ENCODE measurements at regions not wholly inside any gene's neighbourhood (a gene's known extent, or its start where the extent isn't known, plus 50 kb on each side); places are given as distances from the start of the nearest gene placed in this dataset.

DNA sequence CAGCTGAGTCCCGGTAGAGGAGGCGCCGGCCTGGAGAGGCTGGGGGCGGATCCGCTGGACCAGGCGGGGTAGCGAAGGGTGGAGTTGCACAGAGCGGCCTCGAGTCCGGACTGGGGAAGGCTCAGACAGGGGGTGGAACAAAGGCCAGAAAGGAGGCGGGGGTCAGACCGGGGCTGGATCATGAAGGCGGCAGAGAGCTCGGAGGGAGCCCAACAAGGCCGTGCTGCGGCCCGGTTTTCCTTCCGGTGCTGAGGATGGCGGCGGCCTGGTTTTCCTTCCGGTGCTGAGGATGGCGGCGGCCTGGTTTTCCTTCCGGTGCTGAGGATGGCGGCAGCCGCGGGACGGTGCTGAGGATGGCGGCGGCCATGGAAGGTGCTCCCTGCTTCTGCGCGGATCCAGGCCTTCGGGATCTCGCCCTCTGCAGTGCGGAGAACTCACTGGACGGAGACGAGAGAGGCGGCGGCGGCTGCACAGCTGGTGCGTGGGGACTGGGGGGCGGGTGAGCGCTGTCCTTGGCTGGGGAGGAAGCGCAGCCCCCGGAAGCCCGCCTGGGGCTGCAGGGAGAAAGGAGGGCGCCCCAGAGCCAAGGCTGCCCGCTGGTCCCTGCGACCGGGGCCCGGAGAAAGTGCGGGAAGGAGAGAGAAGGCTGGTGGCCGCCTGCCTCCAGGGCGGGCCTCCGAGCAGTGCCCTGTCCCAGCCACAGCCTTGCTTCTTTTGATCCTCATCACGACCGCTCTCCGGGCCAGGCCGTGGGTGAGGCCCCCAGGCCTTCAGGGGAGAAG, 350.4 kb upstream of the B3GAT1 start:
- TF ChIP-seq CTCF (IDR thresholded peaks at IDR 0.05; ENCODE audit: insufficient read depth, low read depth, low read length) (no peak), EZH2 (IDR thresholded peaks at IDR 0.05; ENCODE audit: insufficient read depth, low read length) (no peak)

Measured in astrocyte (in vitro differentiated cells and primary cell).